ENCODE measurements at regions not wholly inside any gene's neighbourhood (a gene's known extent, or its start where the extent isn't known, plus 50 kb on each side); places are given as distances from the start of the nearest gene placed in this dataset.

DNA sequence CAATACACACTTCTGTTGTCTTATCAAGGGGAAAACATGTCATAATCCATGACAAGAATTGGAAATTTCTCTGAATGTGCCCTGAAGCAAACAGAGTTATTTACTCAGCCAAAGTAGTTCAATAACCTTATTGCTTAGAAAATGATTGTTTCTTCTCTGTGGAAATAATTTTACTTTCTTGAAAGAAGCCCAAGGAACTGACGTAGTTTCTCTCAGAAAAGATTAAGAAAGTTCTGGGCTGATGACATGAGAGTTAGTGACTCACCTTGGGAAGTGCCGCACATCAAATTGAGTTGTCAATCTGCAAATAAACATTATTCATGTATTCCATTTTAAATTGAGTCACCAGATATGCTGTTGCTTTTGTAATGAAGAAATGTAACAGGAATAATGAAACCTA is 418.6 kb upstream of the LRRC4C start:
- 43 to 49% methylated on average over 2 of the region's 2 CpGs for WGBS, 2 donors
- H3K4me3 ChIP-seq = no peak overlapping the region
- no peaks in the 10 kb centered on the region for H3K9me3 ChIP-seq
- no peak for DNase-seq
- TF ChIP-seq, protein P1, sequence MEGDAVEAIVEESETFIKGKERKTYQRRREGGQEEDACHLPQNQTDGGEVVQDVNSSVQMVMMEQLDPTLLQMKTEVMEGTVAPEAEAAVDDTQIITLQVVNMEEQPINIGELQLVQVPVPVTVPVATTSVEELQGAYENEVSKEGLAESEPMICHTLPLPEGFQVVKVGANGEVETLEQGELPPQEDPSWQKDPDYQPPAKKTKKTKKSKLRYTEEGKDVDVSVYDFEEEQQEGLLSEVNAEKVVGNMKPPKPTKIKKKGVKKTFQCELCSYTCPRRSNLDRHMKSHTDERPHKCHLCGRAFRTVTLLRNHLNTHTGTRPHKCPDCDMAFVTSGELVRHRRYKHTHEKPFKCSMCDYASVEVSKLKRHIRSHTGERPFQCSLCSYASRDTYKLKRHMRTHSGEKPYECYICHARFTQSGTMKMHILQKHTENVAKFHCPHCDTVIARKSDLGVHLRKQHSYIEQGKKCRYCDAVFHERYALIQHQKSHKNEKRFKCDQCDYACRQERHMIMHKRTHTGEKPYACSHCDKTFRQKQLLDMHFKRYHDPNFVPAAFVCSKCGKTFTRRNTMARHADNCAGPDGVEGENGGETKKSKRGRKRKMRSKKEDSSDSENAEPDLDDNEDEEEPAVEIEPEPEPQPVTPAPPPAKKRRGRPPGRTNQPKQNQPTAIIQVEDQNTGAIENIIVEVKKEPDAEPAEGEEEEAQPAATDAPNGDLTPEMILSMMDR (IDR thresholded peaks at IDR 0.05) = no peak
- intact Hi-C loops (cut with DNase I) = no loop called here
- H3K27ac ChIP-seq = no peak overlapping the region
- H3K36me3 ChIP-seq = no peaks in the 10 kb centered on the region
- no peak for ATAC-seq
- FAIRE-seq = no peak
- H3K27me3 ChIP-seq = no peaks in the 10 kb centered on the region
- no peaks in the 10 kb centered on the region for H3K4me1 ChIP-seq

DNA sequence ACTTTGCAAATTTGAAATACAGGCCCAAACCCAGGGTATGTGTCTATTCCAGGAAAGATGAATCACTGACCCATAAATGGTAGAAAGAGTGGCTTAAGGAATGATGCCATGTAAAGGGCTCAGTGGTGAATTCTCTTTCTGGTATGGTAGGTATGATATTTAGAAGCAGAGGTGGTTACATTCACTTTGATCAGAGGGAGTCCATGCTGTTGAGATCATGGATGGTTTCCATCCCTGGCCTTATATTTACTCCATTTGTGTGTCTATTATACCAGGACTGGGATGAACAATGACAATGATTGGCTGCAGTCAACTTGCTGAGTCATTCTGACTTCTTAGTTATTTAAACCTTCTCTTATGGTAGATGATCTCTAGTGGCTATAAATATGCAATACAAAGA is 419.8 kb upstream of the LRRC4C start:
- FAIRE-seq (no peak), ATAC-seq (no peak), DNase-seq (no peak)
- TF ChIP-seq, protein P1 (IDR thresholded peaks at IDR 0.05) = no peak
- H3K27ac ChIP-seq = no peak overlapping the region
- no peaks in the 10 kb centered on the region for H3K36me3 ChIP-seq
- no peak overlapping the region for H3K4me3 ChIP-seq
- H3K27me3 ChIP-seq = no peaks in the 10 kb centered on the region
- intact Hi-C loops (cut with DNase I) = no loop called here
- H3K4me1 ChIP-seq = no peaks in the 10 kb centered on the region
- no peaks in the 10 kb centered on the region for H3K9me3 ChIP-seq

DNA sequence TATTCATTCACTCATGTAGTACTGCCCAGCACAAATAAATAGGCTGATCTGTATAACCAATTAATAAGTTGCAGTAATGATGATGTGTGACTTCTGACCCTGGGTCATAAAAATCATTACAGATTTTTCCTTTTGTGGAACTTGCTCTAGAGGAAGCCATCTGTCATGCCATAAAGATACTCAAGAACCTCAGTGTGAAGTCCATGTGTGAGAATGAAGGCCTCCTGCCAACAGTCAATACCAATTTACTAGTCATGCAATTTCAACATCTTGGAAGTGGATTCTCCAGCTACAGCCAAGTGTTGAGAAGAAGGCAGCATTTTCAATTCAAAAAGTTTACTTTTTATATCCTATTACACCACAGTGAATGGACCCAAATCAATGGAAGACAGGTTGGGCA is 435.6 kb upstream of the LRRC4C start:
- DNase-seq (no peak), ATAC-seq (no peak), FAIRE-seq (no peak)
- Histone ChIP-seq H3K4me3 (no peak overlapping the region), H3K9me3 (no peaks in the 10 kb centered on the region), H3K27ac (no peak overlapping the region), H3K4me1 (no peaks in the 10 kb centered on the region), H3K36me3 (no peaks in the 10 kb centered on the region), H3K27me3 (no peaks in the 10 kb centered on the region)
- TF ChIP-seq, protein P1 (IDR thresholded peaks at IDR 0.05) = no peak
- intact Hi-C loops (cut with DNase I) = no loop called here

DNA sequence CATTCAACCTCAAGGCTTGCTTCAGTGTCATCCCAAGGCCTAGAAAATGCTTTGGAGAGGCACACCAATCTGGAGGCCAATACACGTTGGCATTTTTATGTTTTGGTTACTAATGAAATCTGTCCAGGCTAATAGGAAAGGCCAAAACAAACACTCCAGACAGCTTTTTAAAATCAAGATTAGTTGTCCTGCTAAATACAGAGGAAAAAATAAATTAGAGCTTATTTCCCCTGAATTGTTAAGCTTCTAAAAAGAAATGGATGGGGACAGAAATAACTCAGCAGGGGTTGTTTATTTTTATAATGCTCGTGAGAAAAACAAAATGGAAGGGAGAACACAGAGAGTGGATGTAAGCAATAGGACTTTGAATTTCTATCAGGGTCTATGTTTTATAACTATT is 438.5 kb upstream of the LRRC4C start:
- no peaks in the 10 kb centered on the region for H3K27me3 ChIP-seq
- ATAC-seq (no peak), DNase-seq (no peak), FAIRE-seq (no peak)
- intact Hi-C loops (cut with DNase I) = no loop called here
- no peaks in the 10 kb centered on the region for H3K9me3 ChIP-seq
- H3K36me3 ChIP-seq = no peaks in the 10 kb centered on the region
- no peak overlapping the region for H3K4me3 ChIP-seq
- TF ChIP-seq, protein P1 (IDR thresholded peaks at IDR 0.05) = no peak
- H3K4me1 ChIP-seq = no peaks in the 10 kb centered on the region
- WGBS, 2 donors = 27 to 46% methylated on average over 2 of the region's 2 CpGs
- H3K27ac ChIP-seq = no peak overlapping the region

DNA sequence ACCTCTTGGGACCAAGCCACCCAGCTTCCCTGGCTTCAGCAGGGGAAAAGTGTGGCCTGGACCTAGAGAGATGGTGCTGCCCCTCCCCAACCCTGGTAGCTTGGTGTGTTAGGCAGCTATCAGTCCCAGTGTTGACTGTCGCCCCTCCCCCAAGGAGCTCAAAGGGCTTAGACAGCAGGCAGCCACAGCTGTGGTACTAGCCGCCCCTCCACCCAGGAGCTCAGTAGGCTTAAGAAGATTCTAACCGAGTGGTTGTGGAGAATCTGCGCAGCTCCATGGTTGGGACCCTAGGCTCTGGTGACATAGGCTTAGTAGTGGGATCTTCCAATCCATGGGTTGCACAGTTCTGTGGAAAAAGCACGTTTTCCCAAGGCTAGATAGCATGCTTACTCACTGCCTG is 458.4 kb upstream of the LRRC4C start:
- H3K27ac ChIP-seq = no peak overlapping the region
- H3K4me1 ChIP-seq = no peaks in the 10 kb centered on the region
- whole genome bisulfite sequencing, 2 donors = 52 to 55% methylated on average over 5 of the region's 5 CpGs
- H3K27me3 ChIP-seq = no peaks in the 10 kb centered on the region
- H3K36me3 ChIP-seq = no peaks in the 10 kb centered on the region
- no peak for FAIRE-seq
- no peak overlapping the region for H3K4me3 ChIP-seq
- H3K9me3 ChIP-seq = no peaks in the 10 kb centered on the region
- ATAC-seq = no peak
- DNase-seq = peak in 1 of 6 donors; percentile 30
- intact Hi-C loops (cut with DNase I) = no loop called here
- TF ChIP-seq, protein P1 (IDR thresholded peaks at IDR 0.05) = no peak
